Hepatocyte (in vitro differentiated cells): ENCODE measurements at regions not wholly inside any gene's neighbourhood (a gene's known extent, or its start where the extent isn't known, plus 50 kb on each side); places are given as distances from the start of the nearest gene placed in this dataset.

Experiments used
- DNase-seq: peaks from one replicate; pipeline ENCODE4 v3.0.0-alpha.2; 2016; ENCODE audit warnings: low spot score
- H2AFZ ChIP-seq: fragments of 200-600 bp; sonication (generic); 2 replicates; pipeline ENCODE4 v1.6.0; 2016; ENCODE audit warnings: antibody characterized with exemption, mild to moderate bottlenecking
- H3K27ac ChIP-seq: fragments of 200-600 bp; sonication (generic); 2 replicates; pipeline ENCODE4 v1.5.1; 2016; ENCODE audit warnings: mild to moderate bottlenecking
- H3K27me3 ChIP-seq: fragments of 200-600 bp; sonication (generic); 2 replicates; pipeline ENCODE4 v1.6.1; 2016
- H3K36me3 ChIP-seq: fragments of 200-600 bp; sonication (generic); replicated peaks from 2 replicates; pipeline ENCODE4 v1.5.1; 2016; ENCODE audit warnings: low read depth; ENCODE audit not compliant: insufficient read depth
- H3K4me1 ChIP-seq: fragments of 200-600 bp; sonication (generic); 2 replicates; pipeline ENCODE4 v1.5.1; 2016; ENCODE audit warnings: mild to moderate bottlenecking, moderate library complexity; ENCODE audit not compliant: insufficient read depth
- H3K4me2 ChIP-seq: fragments of 200-600 bp; sonication (generic); 2 replicates; pipeline ENCODE4 v1.6.0; 2016
- H3K4me3 ChIP-seq: fragments of 200-600 bp; sonication (generic); 2 replicates; pipeline ENCODE4 v1.5.1; 2016; ENCODE audit warnings: mild to moderate bottlenecking
- H3K79me2 ChIP-seq: fragments of 200-600 bp; sonication (generic); 2 replicates; pipeline ENCODE4 v1.6.0; 2017; ENCODE audit warnings: mild to moderate bottlenecking
- H3K9me2 ChIP-seq: fragments of 200-600 bp; sonication (generic); replicated peaks from 2 replicates; pipeline ENCODE4 v1.6.0; 2017; ENCODE audit warnings: mild to moderate bottlenecking; ENCODE audit not compliant: insufficient read depth
- H3K9me3 ChIP-seq: fragments of 200-600 bp; sonication (generic); 2 replicates; pipeline ENCODE4 v1.5.1; 2016; ENCODE audit warnings: low read depth, mild to moderate bottlenecking
- H4K20me1 ChIP-seq: fragments of 200-600 bp; sonication (generic); 2 replicates; pipeline ENCODE4 v1.6.0; 2016; ENCODE audit warnings: mild to moderate bottlenecking; ENCODE audit not compliant: insufficient read depth, poor library complexity, severe bottlenecking
- CTCF ChIP-seq: fragments of 200-600 bp; sonication (generic); IDR thresholded peaks from 2 replicates; pipeline ENCODE4 v1.5.1; 2016; ENCODE audit warnings: antibody characterized with exemption, mild to moderate bottlenecking; ENCODE audit not compliant: poor library complexity
- EZH2 ChIP-seq: fragments of 200-600 bp; sonication (generic); IDR thresholded peaks from 2 replicates; pipeline ENCODE4 v1.6.1; 2016; ENCODE audit warnings: antibody characterized with exemption, mild to moderate bottlenecking, borderline replicate concordance
- EZH2phosphoT487 ChIP-seq: fragments of 200-600 bp; sonication (generic); IDR thresholded peaks from one replicate; pipeline ENCODE4 v1.6.1; 2018; ENCODE audit warnings: antibody characterized with exemption, mild to moderate bottlenecking, low read depth, moderate library complexity; ENCODE audit not compliant: unreplicated experiment, severe bottlenecking
- WGBS: methylation state at CpG from one replicate; pipeline ENCODE4 v1.1.6; 2016; ENCODE audit warnings: low lambda C conversion rate; ENCODE audit errors: missing lambda C conversion rate; 5-methylcytosine and 5-hydroxymethylcytosine counted together

GRCh38 chr6:156185113-156185512 is 592.1 kb upstream of the ARID1B start:
- H3K27me3 ChIP-seq, result no peaks in the 10 kb centered on the region
- H4K20me1 ChIP-seq, result no peaks in the 10 kb centered on the region
- WGBS, result 81% methylated on average over 3 of the region's 3 CpGs
- H3K27ac ChIP-seq, result no peak overlapping the region
- H3K9me3 ChIP-seq, result no peaks in the 10 kb centered on the region
- H3K4me1 ChIP-seq, result no peaks in the 10 kb centered on the region
- no peak overlapping the region for H2AFZ ChIP-seq
- TF ChIP-seq EZH2, result no peak
- TF ChIP-seq CTCF, result no peak
- TF ChIP-seq EZH2phosphoT487, result no peak
- H3K4me2 ChIP-seq, result no peak overlapping the region
- no peak overlapping the region for H3K4me3 ChIP-seq
- no peaks in the 10 kb centered on the region for H3K79me2 ChIP-seq
- no peaks in the 10 kb centered on the region for H3K9me2 ChIP-seq
- DNase-seq, result no peak
- no peaks in the 10 kb centered on the region for H3K36me3 ChIP-seq

DNA sequence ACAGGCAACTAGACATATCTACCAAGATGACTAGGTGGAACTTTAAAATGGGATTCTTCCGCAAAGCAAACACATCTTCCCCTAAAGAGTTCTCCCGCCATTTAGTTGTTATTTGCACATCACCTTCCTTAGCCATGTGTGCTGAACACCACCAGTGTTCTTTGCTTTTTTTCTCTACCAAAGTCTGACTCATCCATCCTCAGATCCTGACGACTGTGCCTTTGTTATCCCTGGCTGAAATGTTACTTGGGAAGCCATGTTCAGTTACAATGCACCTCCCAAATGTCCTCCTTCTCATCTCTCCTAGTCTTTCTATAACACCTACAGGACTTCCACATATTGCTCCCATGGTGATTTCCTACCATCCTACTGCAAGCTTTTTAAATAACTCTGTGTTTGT is 593.5 kb upstream of the ARID1B start:
- no peak for DNase-seq
- Histone ChIP-seq H4K20me1 (no peaks in the 10 kb centered on the region), H3K27ac (no peak overlapping the region), H2AFZ (no peak overlapping the region), H3K4me3 (no peak overlapping the region), H3K9me3 (no peaks in the 10 kb centered on the region), H3K9me2 (no peaks in the 10 kb centered on the region), H3K4me2 (no peak overlapping the region), H3K79me2 (no peaks in the 10 kb centered on the region), H3K27me3 (no peaks in the 10 kb centered on the region), H3K36me3 (no peaks in the 10 kb centered on the region), H3K4me1 (no peaks in the 10 kb centered on the region)
- WGBS, result 70% methylated on average over 3 of the region's 3 CpGs
- TF ChIP-seq EZH2, result no peak
- no peak for TF ChIP-seq EZH2phosphoT487
- no peak for TF ChIP-seq CTCF

DNA sequence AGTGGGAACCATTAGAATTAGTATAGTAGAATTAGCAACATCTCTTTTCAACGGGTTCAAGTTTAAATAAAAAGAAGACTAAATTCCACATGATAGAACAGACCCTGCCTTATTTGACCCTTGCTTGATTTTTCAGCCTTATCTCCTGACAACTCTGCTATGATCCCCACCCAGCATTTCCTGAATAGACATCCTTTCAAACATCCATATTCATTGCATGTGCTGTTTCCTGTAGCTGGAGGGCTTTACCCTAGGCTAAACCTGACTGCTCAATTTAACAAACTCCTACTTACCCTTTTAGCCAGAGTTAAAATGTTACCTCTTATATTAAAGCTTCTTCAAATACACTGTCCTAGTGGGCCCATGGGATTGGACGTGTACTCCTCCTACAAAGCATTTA is 594.8 kb upstream of the ARID1B start:
- H3K9me2 ChIP-seq, result no peaks in the 10 kb centered on the region
- no peak overlapping the region for H3K4me2 ChIP-seq
- H4K20me1 ChIP-seq, result no peaks in the 10 kb centered on the region
- 68% methylated on average over 2 of the region's 2 CpGs for WGBS
- TF ChIP-seq CTCF (no peak), EZH2 (no peak)
- no peaks in the 10 kb centered on the region for H3K9me3 ChIP-seq
- no peak overlapping the region for H3K27ac ChIP-seq
- no peak overlapping the region for H2AFZ ChIP-seq
- H3K79me2 ChIP-seq, result no peaks in the 10 kb centered on the region
- H3K4me3 ChIP-seq, result no peak overlapping the region
- H3K4me1 ChIP-seq, result no peaks in the 10 kb centered on the region
- DNase-seq, result no peak
- no peaks in the 10 kb centered on the region for H3K27me3 ChIP-seq
- H3K36me3 ChIP-seq, result no peaks in the 10 kb centered on the region

DNA sequence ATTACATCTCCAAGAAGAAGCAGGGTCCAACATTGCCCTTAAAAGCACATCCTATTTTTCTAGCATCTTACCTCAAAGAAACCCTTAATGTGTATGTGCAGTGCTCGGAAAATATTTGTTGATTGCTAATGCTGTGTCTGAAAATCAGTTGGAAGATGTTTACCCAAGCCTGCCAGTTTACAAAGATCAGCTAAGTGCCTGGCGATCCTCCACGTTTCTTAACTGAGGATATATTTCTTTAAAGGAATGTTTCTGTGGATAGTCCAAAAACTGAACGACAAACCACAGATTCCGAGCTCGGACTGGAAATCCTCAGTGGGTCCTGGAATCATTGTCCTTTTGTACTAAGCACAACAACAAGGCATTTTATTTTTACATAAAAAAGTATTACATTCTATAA is 595.7 kb upstream of the ARID1B start:
- no peaks in the 10 kb centered on the region for H3K9me3 ChIP-seq
- H3K4me3 ChIP-seq, result no peak overlapping the region
- H2AFZ ChIP-seq, result no peak overlapping the region
- DNase-seq, result no peak
- H4K20me1 ChIP-seq, result no peaks in the 10 kb centered on the region
- 92% methylated on average over 6 of the region's 6 CpGs for WGBS
- TF ChIP-seq EZH2phosphoT487, result no peak
- TF ChIP-seq EZH2, result no peak
- no peak for TF ChIP-seq CTCF
- no peaks in the 10 kb centered on the region for H3K79me2 ChIP-seq
- no peaks in the 10 kb centered on the region for H3K4me1 ChIP-seq
- no peak overlapping the region for H3K4me2 ChIP-seq
- H3K9me2 ChIP-seq, result no peaks in the 10 kb centered on the region
- no peak overlapping the region for H3K27ac ChIP-seq
- H3K36me3 ChIP-seq, result no peaks in the 10 kb centered on the region
- no peaks in the 10 kb centered on the region for H3K27me3 ChIP-seq
